Colonic mucosa (tissue), 4 donors: ENCODE measurements at regions not wholly inside any gene's neighbourhood (a gene's known extent, or its start where the extent isn't known, plus 50 kb on each side); places are given as distances from the start of the nearest gene placed in this dataset.

ENCODE experiments used
- DNase-seq: peaks from one replicate; pipeline ENCODE4 v3.0.0-alpha.2; 2020
- H3K27ac ChIP-seq: fragments of 200-600 bp; one replicate; pipeline ENCODE4 v1.8.0; 2021
- H3K27me3 ChIP-seq: fragments of 200-600 bp; one replicate; pipeline ENCODE4 v1.8.0; 2021
- H3K36me3 ChIP-seq: fragments of 200-600 bp; one replicate; pipeline ENCODE4 v1.8.0; 2021
- H3K4me1 ChIP-seq: fragments of 200-600 bp; one replicate; pipeline ENCODE4 v1.8.0; 2021; ENCODE audit warnings: mild to moderate bottlenecking
- H3K4me3 ChIP-seq: fragments of 200-600 bp; one replicate; pipeline ENCODE4 v1.8.0; 2021
- H3K9ac ChIP-seq, 2 donors: one replicate each; pipeline ENCODE4 v1.7.0; 2013; ENCODE audit warnings: control low read depth in 2 of 2, low read depth in 2 of 2, low read length in 2 of 2
- H3K9me3 ChIP-seq: fragments of 200-600 bp; one replicate; pipeline ENCODE4 v1.8.0; 2021
- CTCF ChIP-seq: fragments of 200-600 bp; IDR thresholded peaks from one replicate; pipeline ENCODE4 v1.8.0; 2022; ENCODE audit warnings: antibody characterized with exemption, mild to moderate bottlenecking
- intact Hi-C: fragments of 100-400 bp; cut with DNase I; formaldehyde crosslinking; loops from one replicate; pipeline ENCODE4 v1.14.1; 2022
- donor health status: healthy.
- donor health status: DM: no; HTN: no; CAD: no.
- donor health status: DM: no; HTN: no; CAD: no.

DNA sequence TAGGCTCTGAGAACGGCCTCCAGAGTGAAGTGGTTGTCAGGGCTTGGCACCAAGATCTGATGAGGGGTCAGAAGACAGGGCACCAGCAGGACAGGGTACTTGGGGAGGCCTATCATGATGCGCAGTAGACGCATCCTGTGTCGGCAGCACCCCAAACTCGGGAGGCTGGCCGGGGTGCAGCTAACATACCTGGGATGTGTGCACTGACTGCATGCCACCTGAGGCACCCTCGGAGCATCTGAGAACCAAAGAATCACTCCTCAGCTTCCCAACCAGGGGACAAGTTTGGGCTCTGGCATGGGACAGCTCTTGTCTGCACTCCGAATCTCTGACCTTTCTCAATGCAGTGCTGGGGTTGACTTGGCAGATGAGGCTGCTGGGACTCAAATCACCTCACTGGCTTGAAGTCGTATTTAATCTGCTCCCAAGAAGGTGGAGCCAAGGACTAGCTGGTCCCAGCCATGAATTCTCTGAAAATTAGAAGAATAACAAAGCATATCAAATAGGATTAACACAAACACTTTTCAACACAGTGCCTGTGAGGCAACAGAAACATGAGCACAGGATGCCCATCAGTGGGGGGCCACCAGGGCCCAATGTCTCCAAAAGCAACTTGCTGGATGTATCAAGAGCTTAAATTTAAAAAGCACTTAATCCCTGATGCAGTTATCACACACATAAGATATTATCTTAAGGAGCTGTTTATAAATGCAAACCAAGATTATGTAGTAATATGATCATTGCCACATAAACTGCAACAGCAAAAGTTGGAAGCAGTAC, 348.8 kb downstream of the PREX1 start:
- Histone ChIP-seq H3K4me1 (no peaks in the 10 kb centered on the region), H3K9me3 (no peaks in the 10 kb centered on the region), H3K9ac (no peak overlapping the region), H3K36me3 (no peaks in the 10 kb centered on the region), H3K27me3 (no peaks in the 10 kb centered on the region), H3K4me3 (no peak overlapping the region), H3K27ac (no peak overlapping the region)
- intact Hi-C loops, result no loop called here
- no peak for DNase-seq
- no peak for TF ChIP-seq CTCF

GRCh38 chr20:48478370-48478769, 349.4 kb downstream of the PREX1 start:
- no peak for TF ChIP-seq CTCF
- no peak overlapping the region for H3K9ac ChIP-seq
- no peaks in the 10 kb centered on the region for H3K9me3 ChIP-seq
- intact Hi-C loops, result no loop called here
- H3K27me3 ChIP-seq, result no peaks in the 10 kb centered on the region
- H3K27ac ChIP-seq, result no peak overlapping the region
- H3K36me3 ChIP-seq, result no peaks in the 10 kb centered on the region
- DNase-seq, result no peak
- H3K4me3 ChIP-seq, result no peak overlapping the region
- no peaks in the 10 kb centered on the region for H3K4me1 ChIP-seq

DNA sequence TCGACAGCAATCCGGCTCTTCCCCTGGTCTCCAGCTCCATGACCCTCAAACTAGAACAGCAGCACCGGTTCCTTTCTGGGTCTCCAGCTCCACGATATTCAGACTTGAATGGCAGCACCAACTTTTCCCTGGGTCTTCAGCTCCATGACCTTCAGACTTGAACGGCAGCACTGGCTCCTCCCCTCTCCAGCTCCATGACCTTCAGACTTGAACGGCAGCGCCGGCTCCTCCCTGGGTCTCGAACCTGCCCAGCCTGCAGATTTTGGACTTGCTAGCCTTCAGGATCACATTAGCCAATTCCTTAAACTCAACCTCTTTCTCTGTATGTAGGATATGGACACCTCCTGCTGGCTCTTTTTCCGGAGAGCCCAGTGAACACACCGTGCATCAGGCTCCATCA, 350.9 kb downstream of the PREX1 start:
- H3K27me3 ChIP-seq, result no peaks in the 10 kb centered on the region
- no peaks in the 10 kb centered on the region for H3K36me3 ChIP-seq
- no peak overlapping the region for H3K9ac ChIP-seq
- H3K4me1 ChIP-seq, result no peaks in the 10 kb centered on the region
- DNase-seq, result no peak
- TF ChIP-seq CTCF, result no peak
- H3K27ac ChIP-seq, result no peak overlapping the region
- no peaks in the 10 kb centered on the region for H3K9me3 ChIP-seq
- H3K4me3 ChIP-seq, result no peak overlapping the region
- intact Hi-C loops, result no loop called here

GRCh38 chr20:48474022-48474421, 353.8 kb downstream of the PREX1 start:
- Histone ChIP-seq H3K4me1 (no peaks in the 10 kb centered on the region), H3K27me3 (no peaks in the 10 kb centered on the region), H3K27ac (no peak overlapping the region), H3K9me3 (no peaks in the 10 kb centered on the region), H3K9ac (no peak overlapping the region), H3K36me3 (no peaks in the 10 kb centered on the region), H3K4me3 (no peak overlapping the region)
- TF ChIP-seq CTCF, result no peak
- DNase-seq, result no peak
- intact Hi-C loops, result no loop called here

GRCh38 chr20:48471759-48472408, 355.9 kb downstream of the PREX1 start:
- Histone ChIP-seq H3K9me3 (no peaks in the 10 kb centered on the region), H3K27me3 (no peaks in the 10 kb centered on the region), H3K4me1 (no peaks in the 10 kb centered on the region), H3K36me3 (no peaks in the 10 kb centered on the region), H3K4me3 (no peak overlapping the region), H3K27ac (no peak overlapping the region), H3K9ac (no peak overlapping the region)
- no peak for DNase-seq
- TF ChIP-seq CTCF, result no peak
- intact Hi-C loops, result no loop called here
